H1 (cell line): ENCODE measurements at regions not wholly inside any gene's neighbourhood (a gene's known extent, or its start where the extent isn't known, plus 50 kb on each side); places are given as distances from the start of the nearest gene placed in this dataset.

Source experiments
- BRCA1 ChIP-seq: IDR thresholded peaks from 2 replicates; pipeline ENCODE4 v1.6.1; 2012; ENCODE audit warnings: low read depth, low read length, improper control_type of control experiment
- CTBP2 ChIP-seq: IDR thresholded peaks from 2 replicates; pipeline ENCODE4 v1.7.0; 2011; ENCODE audit warnings: borderline replicate concordance, mild to moderate bottlenecking, moderate library complexity, mixed read lengths, low read length; ENCODE audit not compliant: insufficient read depth, insufficient read length
- FOSL1 ChIP-seq: IDR thresholded peaks from 2 replicates; pipeline ENCODE4 v1.6.1; 2011; ENCODE audit warnings: mild to moderate bottlenecking, low read depth, low read length, moderate library complexity; ENCODE audit not compliant: insufficient read depth
- POU5F1 ChIP-seq: IDR thresholded peaks from 2 replicates; pipeline ENCODE4 v1.6.1; 2011; ENCODE audit warnings: low read depth, mild to moderate bottlenecking, low read length, moderate library complexity
- SIX5 ChIP-seq: IDR thresholded peaks from 2 replicates; pipeline ENCODE4 v1.6.1; 2011; ENCODE audit warnings: mild to moderate bottlenecking, low read depth, low read length
- SRF ChIP-seq: IDR thresholded peaks from 2 replicates; pipeline ENCODE4 v1.6.1; 2011; ENCODE audit warnings: mild to moderate bottlenecking, low read depth, low read length, moderate library complexity
- SUZ12 ChIP-seq: fragments of 200-600 bp; sonication (generic); IDR thresholded peaks from 2 replicates; pipeline ENCODE4 v1.6.1; 2012; ENCODE audit warnings: mild to moderate bottlenecking, inconsistent platforms, low read length, moderate library complexity, mixed read lengths

- no peak for TF ChIP-seq SUZ12
- no peak for TF ChIP-seq POU5F1
- no peak for TF ChIP-seq CTBP2
- no peak for TF ChIP-seq FOSL1
- no peak for TF ChIP-seq SIX5
- no peak for TF ChIP-seq SRF
- TF ChIP-seq BRCA1 = no peak
Observed at GRCh38 chr3:1766384-1766783, 332.3 kb upstream of the CNTN4 start (continued).
